Occipital lobe (tissue), 1 donor: ENCODE measurements at regions not wholly inside any gene's neighbourhood (a gene's known extent, or its start where the extent isn't known, plus 50 kb on each side); places are given as distances from the start of the nearest gene placed in this dataset.
"Not testable (repeated sequence)": the region's sequence is repeated elsewhere in the genome, so short reads cannot be mapped to it uniquely, and the experiment has no call there.

Experiments used
- DNase-seq: peaks from one replicate; lab custom pipeline; 2025; lab: John Stamatoyannopoulos, UW

- DNase-seq, result no peak
Measured at GRCh38 chrX:7389576-7389975, 241.6 kb upstream of the PUDP start.

DNA sequence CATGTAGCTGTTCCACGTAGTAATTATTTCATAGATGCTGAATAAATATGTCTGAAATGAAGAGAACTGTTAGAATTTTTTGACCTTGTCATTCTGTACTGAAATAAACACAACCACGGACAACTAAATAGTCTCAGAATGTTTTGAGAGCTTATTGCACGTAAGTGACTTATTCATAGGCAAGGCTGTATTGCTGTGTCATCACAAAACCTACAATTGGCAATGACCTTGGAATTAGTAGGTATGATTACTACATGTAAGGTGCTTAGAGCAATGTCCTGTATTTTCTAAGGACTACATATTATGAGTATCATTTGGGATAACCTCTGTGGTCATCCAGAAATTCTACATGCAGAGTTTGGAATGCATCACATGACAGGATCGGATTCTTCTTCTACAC lies 237.2 kb upstream of the PUDP start:
- no peak for DNase-seq

GRCh38 chrX:7378406-7378805 lies 230.5 kb upstream of the PUDP start:
- DNase-seq, result no peak

- DNase-seq, result no peak
Measured at GRCh38 chrX:7372825-7373525, 225.0 kb upstream of the PUDP start.

DNA sequence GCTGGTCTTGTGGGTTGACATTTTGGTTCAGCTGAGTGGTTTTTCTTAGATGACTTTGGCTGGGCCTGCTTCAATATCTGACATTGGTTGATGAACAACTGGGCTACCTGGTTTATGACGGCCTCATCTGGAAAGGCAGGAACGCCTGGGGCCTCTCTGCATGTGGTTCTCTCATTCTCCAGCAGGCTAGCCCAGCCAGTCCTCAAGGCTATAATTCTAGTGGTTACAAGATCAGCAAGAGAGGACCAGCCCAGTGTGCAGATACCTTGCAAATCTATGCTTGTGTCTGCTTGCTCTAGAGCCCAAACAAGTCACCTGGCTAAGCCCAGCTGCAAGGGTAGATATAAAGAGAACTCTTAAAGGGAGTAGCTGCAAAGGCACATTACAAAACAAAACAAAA lies 214.2 kb upstream of the PUDP start:
- no peak for DNase-seq

GRCh38 chrX:7351926-7352325 lies 204.0 kb upstream of the PUDP start:
- DNase-seq, result no peak

- DNase-seq, result no peak
Measured at GRCh38 chrX:7347465-7347864, 199.5 kb upstream of the PUDP start.

DNA sequence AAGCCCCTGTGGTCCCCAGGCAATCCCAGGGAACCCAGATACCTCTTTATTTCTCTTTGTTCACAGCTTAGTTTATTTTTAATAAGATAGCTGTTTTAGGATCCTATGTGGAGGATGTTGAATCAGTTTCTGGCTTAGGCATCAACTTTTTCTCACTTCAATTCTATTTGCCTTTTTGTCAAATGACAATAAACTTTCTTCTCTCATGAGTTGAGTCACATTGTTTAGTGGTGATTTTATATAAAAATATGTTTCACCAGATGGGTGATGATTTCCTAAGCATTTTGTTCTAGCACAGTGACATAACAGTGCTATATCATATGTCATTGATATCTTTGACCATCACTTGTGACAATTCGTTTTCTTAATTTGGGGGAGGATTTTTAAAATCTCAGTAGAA lies 198.1 kb upstream of the PUDP start:
- DNase-seq, result no peak

GRCh38 chrX:7343181-7343580 lies 195.2 kb upstream of the PUDP start:
- DNase-seq, result no peak

DNA sequence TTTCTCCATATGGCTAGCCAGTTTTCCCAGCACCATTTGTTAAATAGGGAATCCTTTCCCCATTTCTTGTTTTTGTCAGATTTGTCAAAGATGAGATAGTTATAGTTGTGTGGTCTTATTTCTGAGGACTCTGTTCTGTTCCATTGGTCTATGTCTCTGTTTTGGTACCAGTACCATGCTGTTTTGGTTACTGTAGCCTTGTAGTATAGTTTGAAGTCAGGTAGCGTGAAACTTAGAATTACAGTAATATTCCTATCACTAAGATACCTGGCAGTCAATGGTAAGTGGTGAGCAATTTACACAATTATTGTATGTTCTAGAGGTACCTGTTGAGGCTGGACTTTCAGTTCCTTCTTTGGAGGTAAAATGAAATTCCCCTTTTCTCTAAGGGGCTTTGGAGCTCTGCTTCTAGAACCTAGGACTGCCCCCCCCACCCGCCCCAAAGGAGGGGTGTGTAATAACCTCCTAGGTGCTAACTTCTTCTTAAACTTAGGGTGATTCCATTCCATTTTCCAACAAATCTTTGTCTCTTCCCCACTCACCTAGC lies 187.9 kb upstream of the PUDP start:
- DNase-seq, result not testable (repeated sequence)

DNA sequence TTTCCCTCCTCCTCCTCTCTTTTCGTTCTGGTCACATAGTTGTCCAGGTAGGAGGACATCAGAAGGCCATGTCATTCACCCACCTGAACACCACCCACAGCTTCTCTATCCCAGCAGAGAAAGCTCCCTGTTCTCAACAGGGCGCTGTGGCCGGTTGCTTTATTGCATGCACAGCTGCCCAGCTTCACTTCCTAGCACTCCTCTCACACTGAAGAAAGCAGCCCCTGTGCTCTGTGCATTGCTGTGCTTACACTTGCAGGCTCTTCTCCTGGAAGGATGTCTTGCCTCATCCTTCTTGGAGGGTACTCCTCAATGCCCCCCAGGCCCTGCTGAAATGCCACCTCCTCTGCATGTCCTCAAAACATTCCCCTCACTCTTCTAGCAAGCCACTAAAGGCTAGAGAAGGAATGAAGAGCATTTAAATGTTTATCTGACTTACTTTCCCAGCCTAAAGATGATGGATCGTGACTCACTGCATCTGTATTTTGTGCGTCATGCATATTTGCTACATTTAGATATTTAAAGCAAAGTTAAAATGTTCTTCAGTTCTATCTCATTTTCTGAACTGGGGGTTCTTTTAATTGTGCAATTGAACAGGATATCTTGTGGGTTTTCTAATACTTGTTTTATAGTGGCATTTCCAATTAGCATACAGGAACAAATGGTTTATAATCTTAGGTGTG lies 186.4 kb upstream of the PUDP start:
- DNase-seq, result no peak

GRCh38 chrX:7330971-7331746 lies 183.2 kb upstream of the PUDP start:
- no peak for DNase-seq

GRCh38 chrX:7330556-7330955 lies 182.6 kb upstream of the PUDP start:
- no peak for DNase-seq

GRCh38 chrX:7318661-7319060 lies 170.7 kb upstream of the PUDP start:
- DNase-seq, result no peak

DNA sequence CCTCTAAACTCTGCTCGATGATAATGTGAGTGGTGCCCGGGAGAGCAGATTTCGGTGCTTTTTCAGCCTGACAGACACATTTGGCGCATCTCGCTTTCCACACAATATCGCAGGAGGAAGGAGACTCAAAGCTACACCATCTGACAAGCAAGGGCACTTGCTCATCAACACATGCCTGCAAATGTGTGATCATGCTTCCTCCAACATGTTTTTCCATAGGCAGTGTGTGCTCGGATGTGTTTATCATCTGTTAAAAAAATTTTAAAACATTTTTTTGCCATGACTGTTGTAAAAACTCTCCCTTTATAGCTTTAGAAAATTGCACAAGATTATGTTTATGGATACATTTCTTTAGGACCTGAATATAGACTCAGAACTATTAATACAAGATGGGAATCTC lies 170.3 kb upstream of the PUDP start:
- DNase-seq, result no peak

DNA sequence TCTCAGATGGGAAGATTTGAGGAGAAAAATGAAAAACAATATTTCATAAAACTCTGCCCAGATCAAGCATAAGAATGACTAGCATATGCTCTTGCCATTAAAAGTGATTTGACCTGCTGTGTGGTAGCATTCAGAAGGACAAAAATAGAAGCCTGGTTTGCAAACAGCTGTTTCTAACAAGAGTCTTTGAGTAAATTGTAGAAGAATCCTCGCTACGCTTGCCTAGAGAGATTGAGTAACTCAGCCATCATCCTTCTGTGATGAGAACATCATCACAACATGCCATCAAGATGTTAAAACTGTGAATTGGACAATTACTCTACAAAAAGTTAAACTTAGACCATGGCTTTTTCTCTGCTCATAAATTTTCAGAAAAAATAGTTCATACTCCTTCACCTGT lies 168.9 kb upstream of the PUDP start:
- no peak for DNase-seq

- DNase-seq, result no peak
Measured at GRCh38 chrX:7316280-7316679, 168.3 kb upstream of the PUDP start.

GRCh38 chrX:7314425-7314824 lies 166.5 kb upstream of the PUDP start:
- DNase-seq, result no peak

DNA sequence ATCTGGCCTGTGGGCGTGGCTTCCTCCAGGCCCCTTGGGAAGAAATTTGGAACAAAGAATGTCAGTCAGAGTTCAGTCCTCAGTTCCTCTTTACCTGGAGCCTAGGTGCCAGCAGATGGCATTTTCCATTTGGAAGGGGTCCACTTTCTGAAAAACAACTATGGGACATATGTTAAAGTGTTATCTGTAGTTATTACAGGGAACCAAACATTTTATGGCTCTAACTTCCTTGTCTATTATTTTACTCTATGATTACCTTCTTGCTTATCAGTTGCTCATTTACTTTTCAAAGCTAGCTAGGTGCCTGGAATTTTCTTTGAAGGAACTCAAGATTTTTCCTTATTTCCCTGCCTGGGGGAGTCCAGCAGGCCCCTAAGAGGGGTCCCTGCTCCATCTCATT lies 159.8 kb upstream of the PUDP start:
- no peak for DNase-seq

GRCh38 chrX:7294483-7294882 lies 146.5 kb upstream of the PUDP start:
- no peak for DNase-seq

DNA sequence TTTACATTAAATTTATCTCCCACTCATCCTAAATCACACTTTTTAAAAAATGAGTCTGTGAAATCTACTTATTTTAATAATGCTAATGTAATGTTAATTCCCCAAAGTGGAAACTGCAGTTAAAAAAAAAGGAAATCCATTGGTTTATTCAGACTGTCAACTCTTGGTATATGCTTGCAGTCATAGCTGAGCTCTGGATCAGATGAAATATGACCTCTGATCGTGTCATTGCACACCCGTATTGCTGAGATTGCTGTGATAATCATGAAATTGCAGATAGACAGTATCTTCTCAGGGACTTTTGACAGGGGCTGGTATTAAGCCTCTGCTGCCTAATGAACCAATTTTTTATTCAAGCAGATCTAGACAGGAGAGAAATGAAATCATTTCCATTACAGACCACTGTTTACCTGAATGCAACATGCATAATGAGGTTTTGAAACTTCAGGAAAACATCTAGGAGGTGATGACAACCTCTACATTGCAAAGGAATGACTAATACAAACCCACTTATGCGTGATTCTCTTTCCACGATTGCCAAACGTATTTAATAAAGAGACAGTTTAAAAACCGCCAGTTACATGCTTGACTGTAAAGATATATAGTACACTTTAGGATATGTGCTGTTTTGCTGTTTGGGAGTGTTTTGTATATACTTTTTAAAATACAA lies 138.3 kb upstream of the PUDP start:
- no peak for DNase-seq

- no peak for DNase-seq
Measured at GRCh38 chrX:7285765-7286164, 137.8 kb upstream of the PUDP start.
